ENCODE measurements at regions not wholly inside any gene's neighbourhood (a gene's known extent, or its start where the extent isn't known, plus 50 kb on each side); places are given as distances from the start of the nearest gene placed in this dataset.
A peak's percentile ranks its signal among the peaks of the same experiment; 100 is the strongest.
"Not testable (repeated sequence)": the region's sequence is repeated elsewhere in the genome, so short reads cannot be mapped to it uniquely, and the experiment has no call there.

DNA sequence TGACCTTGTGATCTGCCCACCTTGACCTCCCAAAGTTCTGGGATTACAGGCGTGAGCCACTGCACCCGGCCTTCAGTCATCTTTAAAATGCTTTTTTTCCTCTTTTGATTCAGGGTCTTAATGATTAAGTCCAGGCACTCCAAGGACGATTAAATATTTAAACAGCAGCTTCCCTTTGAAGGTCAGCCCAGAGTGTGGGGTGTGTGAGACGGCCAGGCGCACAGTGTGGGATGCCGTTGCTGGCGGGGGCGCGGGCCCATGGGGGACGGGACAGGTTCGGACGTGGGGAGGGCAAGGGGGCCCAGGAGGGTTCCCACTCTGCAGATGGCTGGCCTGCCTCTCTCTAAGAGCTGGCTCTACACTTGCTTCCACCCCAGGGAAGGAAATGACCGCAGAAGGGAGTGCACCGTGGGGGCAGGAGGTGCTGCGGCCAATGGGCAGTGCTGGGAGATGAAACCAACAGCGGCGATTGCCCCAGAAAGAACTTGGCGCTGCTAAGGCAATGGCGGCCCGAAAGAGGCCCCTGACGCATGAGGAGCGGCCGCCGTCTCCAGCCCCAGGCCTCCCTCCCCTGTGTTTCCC lies 4445.7 kb upstream of the TPTE start:
- DNase-seq (ENCODE audit: low spot score in 2 of 2); H3K4me3 ChIP-seq (ENCODE audit: low read depth, poor library complexity, severe bottlenecking); intact Hi-C loops (cut with DNase I; ENCODE audit: low total_unique reads): not testable (repeated sequence)
- no CpG with 5 or more reads among the region's 24 CpGs for WGBS, 2 donors

- H3K4me3 ChIP-seq (ENCODE audit: low read depth, poor library complexity, severe bottlenecking); intact Hi-C loops (cut with DNase I; ENCODE audit: low total_unique reads); DNase-seq (ENCODE audit: low spot score in 2 of 2): not testable (repeated sequence)
- no CpG with 5 or more reads among the region's 12 CpGs for WGBS, 2 donors
Measured at GRCh38 chr21:6077358-6077757, 4444.0 kb upstream of the TPTE start.

GRCh38 chr21:6078902-6079301 lies 4442.5 kb upstream of the TPTE start:
- H3K4me3 ChIP-seq (ENCODE audit: low read depth, poor library complexity, severe bottlenecking); intact Hi-C loops (cut with DNase I; ENCODE audit: low total_unique reads); DNase-seq (ENCODE audit: low spot score in 2 of 2): not testable (repeated sequence)
- WGBS, 2 donors: no CpG with 5 or more reads among the region's 12 CpGs

DNA sequence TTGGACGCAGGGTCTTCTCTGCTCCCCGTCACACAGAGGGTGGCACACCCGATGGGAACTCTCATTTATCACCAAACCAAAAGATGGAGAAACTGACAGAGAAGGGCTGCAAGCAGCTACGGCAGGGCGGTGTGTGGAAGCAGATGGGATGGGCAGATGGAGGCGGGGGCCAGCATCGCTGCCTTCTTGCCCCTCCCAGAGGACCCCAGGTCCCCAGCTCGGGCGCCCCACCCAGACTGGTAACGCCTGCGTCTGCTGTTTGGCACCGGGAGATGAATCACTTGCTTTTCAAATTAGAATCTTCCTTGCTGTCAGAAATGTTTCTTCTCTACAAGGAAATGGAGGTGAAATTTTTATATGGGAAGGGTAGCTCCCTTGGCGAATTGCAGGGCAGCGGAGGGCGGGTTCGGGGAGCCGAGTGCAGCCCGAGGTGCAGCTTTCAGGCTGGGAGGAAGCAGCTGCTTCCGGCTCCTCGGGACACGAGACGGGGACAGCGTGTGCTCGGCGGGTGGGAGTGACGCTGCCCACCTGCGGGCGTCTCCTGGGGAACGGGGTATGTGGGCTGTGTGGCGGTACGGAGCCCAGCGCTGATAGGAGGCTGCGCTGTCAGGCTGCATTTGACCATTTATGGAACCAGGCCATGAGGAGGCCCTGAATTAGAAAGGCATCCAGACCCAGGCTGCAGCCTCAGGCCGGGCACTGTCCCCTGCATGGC lies 4440.3 kb upstream of the TPTE start:
- intact Hi-C loops (cut with DNase I; ENCODE audit: low total_unique reads): not testable (repeated sequence)
- no CpG with 5 or more reads among the region's 34 CpGs for WGBS, 2 donors

DNA sequence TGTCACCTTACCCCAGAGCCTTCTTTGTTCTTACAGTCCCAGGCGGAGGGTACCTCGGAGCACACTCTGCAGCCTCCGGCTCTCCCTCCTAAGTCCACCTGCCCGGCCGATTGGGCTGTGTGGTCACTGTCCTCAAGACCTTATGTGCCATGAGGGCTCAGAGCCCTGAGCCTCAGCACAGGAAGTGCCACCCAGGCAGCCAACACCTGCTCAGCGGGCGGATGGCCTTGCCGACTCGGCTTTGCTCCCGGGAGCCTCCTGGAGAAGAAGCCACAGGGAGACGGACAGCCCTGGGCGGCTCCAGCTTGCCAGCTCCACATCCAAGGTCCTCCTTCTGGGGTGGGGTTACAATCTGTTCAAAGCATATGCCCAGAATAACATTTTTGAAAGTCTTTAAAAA lies 4439.2 kb upstream of the TPTE start:
- intact Hi-C loops (cut with DNase I; ENCODE audit: low total_unique reads); DNase-seq (ENCODE audit: low spot score in 2 of 2); H3K4me3 ChIP-seq (ENCODE audit: low read depth, poor library complexity, severe bottlenecking): not testable (repeated sequence)
- WGBS, 2 donors: no CpG with 5 or more reads among the region's 12 CpGs

More for the DNA sequence above, 4440.3 kb upstream of the TPTE start:
- not testable (repeated sequence) for H3K4me3 ChIP-seq (ENCODE audit: low read depth, poor library complexity, severe bottlenecking); DNase-seq (ENCODE audit: low spot score in 2 of 2)

GRCh38 chr21:6083574-6084120 lies 4437.7 kb upstream of the TPTE start:
- intact Hi-C loops (cut with DNase I; ENCODE audit: low total_unique reads); H3K4me3 ChIP-seq (ENCODE audit: low read depth, poor library complexity, severe bottlenecking); DNase-seq (ENCODE audit: low spot score in 2 of 2): not testable (repeated sequence)
- no CpG with 5 or more reads among the region's 10 CpGs for WGBS, 2 donors

GRCh38 chr21:6086038-6086437 lies 4435.3 kb upstream of the TPTE start:
- WGBS, 2 donors: no CpG with 5 or more reads among the region's 20 CpGs
- H3K4me3 ChIP-seq (ENCODE audit: low read depth, poor library complexity, severe bottlenecking); DNase-seq (ENCODE audit: low spot score in 2 of 2); intact Hi-C loops (cut with DNase I; ENCODE audit: low total_unique reads): not testable (repeated sequence)

DNA sequence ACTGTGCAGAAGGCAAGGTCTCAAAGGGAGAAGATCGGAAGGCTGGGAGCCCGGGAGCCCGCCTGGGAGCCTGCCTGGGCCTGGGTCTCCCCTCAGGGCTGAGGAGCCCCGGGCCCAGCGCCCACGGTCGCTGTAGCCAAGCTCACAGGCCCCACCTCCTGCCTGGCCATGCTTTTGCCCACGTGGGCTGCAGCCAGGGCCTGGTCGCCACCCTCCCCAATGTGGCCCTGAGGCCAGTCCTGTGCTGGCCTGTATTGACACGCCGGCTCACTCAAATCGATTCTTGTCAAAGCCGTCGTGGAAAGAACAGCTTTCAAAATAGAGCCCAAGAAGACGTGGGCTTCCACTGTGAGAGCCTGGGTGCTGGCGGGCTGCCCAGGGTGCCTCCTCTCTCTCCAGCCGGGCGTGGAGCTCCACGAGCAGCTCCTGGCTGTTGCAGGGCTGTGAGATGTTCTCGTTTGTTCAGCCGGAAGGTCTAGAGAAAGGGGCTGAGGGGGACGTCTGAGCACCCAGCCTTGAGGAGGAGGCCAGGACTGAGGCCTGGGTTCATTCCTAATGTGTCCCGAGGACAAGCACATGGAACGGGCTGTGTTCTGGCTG lies 4433.7 kb upstream of the TPTE start:
- H3K4me3 ChIP-seq (ENCODE audit: low read depth, poor library complexity, severe bottlenecking); DNase-seq (ENCODE audit: low spot score in 2 of 2); intact Hi-C loops (cut with DNase I; ENCODE audit: low total_unique reads): not testable (repeated sequence)
- WGBS, 2 donors: no CpG with 5 or more reads among the region's 24 CpGs

GRCh38 chr21:6090286-6090908 lies 4431.0 kb upstream of the TPTE start:
- DNase-seq (ENCODE audit: low spot score in 2 of 2); H3K4me3 ChIP-seq (ENCODE audit: low read depth, poor library complexity, severe bottlenecking); intact Hi-C loops (cut with DNase I; ENCODE audit: low total_unique reads): not testable (repeated sequence)
- WGBS, 2 donors: no CpG with 5 or more reads among the region's 24 CpGs

DNA sequence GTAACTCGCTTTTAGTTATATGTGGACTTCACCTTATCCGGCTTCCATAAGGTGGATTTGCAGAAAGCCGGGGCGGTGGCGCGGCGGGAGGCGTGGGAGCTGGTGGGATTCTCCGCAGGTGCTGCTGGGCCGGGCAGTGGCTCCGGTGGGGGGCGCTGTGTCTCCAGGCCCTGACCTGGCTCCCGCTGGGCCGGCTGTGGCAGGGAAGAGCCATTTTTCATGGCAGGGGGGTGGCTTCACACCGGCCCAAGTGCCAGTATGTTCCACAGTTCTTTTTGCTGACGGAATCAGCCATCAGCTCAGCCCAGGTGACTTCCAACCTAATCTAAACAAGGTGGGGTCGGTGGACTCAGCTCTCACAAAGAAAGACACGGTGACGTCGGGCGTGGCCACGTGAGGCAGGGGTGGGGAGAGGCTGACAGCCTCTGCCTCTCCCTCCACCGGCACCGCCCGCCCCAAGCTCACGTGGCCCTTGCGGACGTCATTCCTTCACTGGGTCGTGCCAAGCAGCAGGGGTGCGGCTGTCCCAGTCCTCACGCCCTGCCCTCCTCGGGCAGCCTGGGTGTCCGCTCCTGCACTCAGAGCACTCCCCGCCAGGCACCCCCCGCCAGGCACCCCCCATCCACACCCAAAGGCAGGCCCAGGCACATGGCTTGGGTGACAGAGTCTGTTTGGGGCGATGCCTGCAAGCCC lies 4429.9 kb upstream of the TPTE start:
- DNase-seq (ENCODE audit: low spot score in 2 of 2): not testable (repeated sequence)
- WGBS, 2 donors: no CpG with 5 or more reads among the region's 36 CpGs

GRCh38 chr21:6092401-6092800 lies 4429.0 kb upstream of the TPTE start:
- no CpG with 5 or more reads among the region's 13 CpGs for WGBS, 2 donors
- intact Hi-C loops (cut with DNase I; ENCODE audit: low total_unique reads); H3K4me3 ChIP-seq (ENCODE audit: low read depth, poor library complexity, severe bottlenecking): not testable (repeated sequence)
- peak in 1 of 2 donors; percentile 77 for DNase-seq (ENCODE audit: low spot score in 2 of 2)

More for the DNA sequence above, 4429.9 kb upstream of the TPTE start:
- intact Hi-C loops (cut with DNase I; ENCODE audit: low total_unique reads); H3K4me3 ChIP-seq (ENCODE audit: low read depth, poor library complexity, severe bottlenecking): not testable (repeated sequence)

- DNase-seq (ENCODE audit: low spot score in 2 of 2): peak in 1 of 2 donors; percentile 86
- intact Hi-C loops (cut with DNase I; ENCODE audit: low total_unique reads); H3K4me3 ChIP-seq (ENCODE audit: low read depth, poor library complexity, severe bottlenecking): not testable (repeated sequence)
- WGBS, 2 donors: no CpG with 5 or more reads among the region's 32 CpGs
Measured at GRCh38 chr21:6093419-6093818, 4428.0 kb upstream of the TPTE start.

GRCh38 chr21:6093870-6094269 lies 4427.5 kb upstream of the TPTE start:
- H3K4me3 ChIP-seq (ENCODE audit: low read depth, poor library complexity, severe bottlenecking); intact Hi-C loops (cut with DNase I; ENCODE audit: low total_unique reads): not testable (repeated sequence)
- DNase-seq (ENCODE audit: low spot score in 2 of 2): peak in 1 of 2 donors; percentile 72
- WGBS, 2 donors: no CpG with 5 or more reads among the region's 23 CpGs

DNA sequence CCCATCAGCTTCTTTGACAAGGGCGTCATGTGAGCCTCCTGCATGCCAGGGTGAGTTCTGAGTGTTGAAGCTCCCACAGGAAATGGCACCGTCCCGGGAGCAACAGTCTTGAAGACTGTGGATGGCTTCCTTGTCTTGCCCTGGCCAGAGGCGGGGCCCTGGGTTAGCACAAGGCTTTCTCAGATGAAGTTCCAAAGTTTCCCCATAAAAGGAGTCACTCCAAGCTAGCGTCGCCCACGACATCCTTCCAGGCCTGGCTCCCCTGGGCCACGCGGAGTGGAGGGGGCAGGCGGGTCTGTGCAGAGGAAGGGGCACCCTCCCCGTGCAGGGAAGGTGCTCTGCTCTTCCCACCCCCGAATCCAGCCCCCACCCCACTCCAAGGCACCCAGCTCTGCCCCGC lies 4426.1 kb upstream of the TPTE start:
- DNase-seq (ENCODE audit: low spot score in 2 of 2); H3K4me3 ChIP-seq (ENCODE audit: low read depth, poor library complexity, severe bottlenecking); intact Hi-C loops (cut with DNase I; ENCODE audit: low total_unique reads): not testable (repeated sequence)
- WGBS, 2 donors: 11 to 27% methylated on average over 1 to 3 of the region's 13 CpGs

Measured in lower leg skin (tissue), 3 donors.